ENCODE measurements at regions not wholly inside any gene's neighbourhood (a gene's known extent, or its start where the extent isn't known, plus 50 kb on each side); places are given as distances from the start of the nearest gene placed in this dataset.

DNA sequence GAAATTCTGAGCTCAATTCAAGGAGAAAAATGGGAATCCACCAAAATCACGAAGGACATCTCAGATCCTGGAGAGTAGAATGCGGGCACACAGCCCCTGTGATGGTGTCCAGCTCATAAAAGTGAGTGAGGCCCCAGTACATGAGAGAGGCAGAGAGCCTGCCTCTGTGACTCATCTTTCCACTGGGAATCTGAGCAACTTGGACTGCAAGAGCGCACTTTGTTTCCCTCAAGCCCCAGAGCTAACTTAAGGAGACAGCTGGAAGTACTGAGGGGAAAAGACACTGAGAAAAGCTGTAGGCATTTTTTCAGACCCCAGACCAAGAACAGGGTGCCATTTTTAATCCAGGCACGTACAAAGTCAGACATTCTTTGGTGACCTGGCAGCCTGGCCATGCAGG, 273.7 kb downstream of the C11orf87 start:
- no peaks in the 10 kb centered on the region for H3K36me3 Mint-ChIP-seq (ENCODE audit: low read depth, unreplicated experiment)
- H3K79me2 ChIP-seq (ENCODE audit: insufficient read depth, low read length): no peaks in the 10 kb centered on the region
- H3K4me3 Mint-ChIP-seq (ENCODE audit: unreplicated experiment): no peak overlapping the region
- peak overlapping the region; percentile 70 for H3K27ac Mint-ChIP-seq (ENCODE audit: unreplicated experiment)
- H3K9me3 Mint-ChIP-seq (ENCODE audit: unreplicated experiment): peaks cover 19% of the 10 kb centered on the region
- no peaks in the 10 kb centered on the region for H3K27me3 Mint-ChIP-seq (ENCODE audit: low read depth, unreplicated experiment)
- no peak overlapping the region for H3K4me3 ChIP-seq (ENCODE audit: insufficient read depth, low read depth, low read length)
- H3K9me3 ChIP-seq (ENCODE audit: insufficient read depth, low read depth, low read length): peaks cover 10% of the 10 kb centered on the region
- H3K9ac ChIP-seq (ENCODE audit: low read length): no peak overlapping the region
- H3K36me3 ChIP-seq (ENCODE audit: insufficient read depth, low read length): no peaks in the 10 kb centered on the region
- H3K4me1 Mint-ChIP-seq (ENCODE audit: low read depth, unreplicated experiment): peaks cover 3% of the 10 kb centered on the region
- H3K27ac ChIP-seq (ENCODE audit: low read depth, low read length): no peak overlapping the region
- no peaks in the 10 kb centered on the region for H3K4me1 ChIP-seq (ENCODE audit: insufficient read depth, low read length)
- no peak for TF ChIP-seq EZH2 (IDR thresholded peaks at IDR 0.05; ENCODE audit: insufficient read depth, low read length)
- no peak for TF ChIP-seq CTCF (IDR thresholded peaks at IDR 0.05; ENCODE audit: insufficient read depth, low read depth, low read length)
- H2AFZ ChIP-seq (ENCODE audit: low read depth, low read length): no peak overlapping the region
- H3K4me2 ChIP-seq (ENCODE audit: low read length): no peak overlapping the region
- DNase-seq (ENCODE audit: low read depth) (peak; percentile 20), FAIRE-seq (no peak)
- H4K20me1 ChIP-seq (ENCODE audit: insufficient read depth, low read length): no peaks in the 10 kb centered on the region
- no peaks in the 10 kb centered on the region for H3K27me3 ChIP-seq (ENCODE audit: insufficient read depth, low read length)

GRCh38 chr11:109696191-109696897, 274.4 kb downstream of the C11orf87 start:
- Histone ChIP-seq H3K27ac (ENCODE audit: low read depth, low read length) (no peak overlapping the region), H3K79me2 (ENCODE audit: insufficient read depth, low read length) (no peaks in the 10 kb centered on the region), H3K27me3 (ENCODE audit: insufficient read depth, low read length) (no peaks in the 10 kb centered on the region), H4K20me1 (ENCODE audit: insufficient read depth, low read length) (no peaks in the 10 kb centered on the region), H3K36me3 (ENCODE audit: insufficient read depth, low read length) (no peaks in the 10 kb centered on the region), H3K4me2 (ENCODE audit: low read length) (no peak overlapping the region), H3K9ac (ENCODE audit: low read length) (no peak overlapping the region), H3K4me3 (ENCODE audit: insufficient read depth, low read depth, low read length) (no peak overlapping the region), H3K4me1 (ENCODE audit: insufficient read depth, low read length) (no peaks in the 10 kb centered on the region), H2AFZ (ENCODE audit: low read depth, low read length) (peak overlapping the region; percentile 37), H3K9me3 (ENCODE audit: insufficient read depth, low read depth, low read length) (peaks cover 10% of the 10 kb centered on the region)
- Mint-ChIP-seq H3K36me3 (ENCODE audit: low read depth, unreplicated experiment) (no peaks in the 10 kb centered on the region), H3K4me3 (ENCODE audit: unreplicated experiment) (no peak overlapping the region), H3K4me1 (ENCODE audit: low read depth, unreplicated experiment) (peaks cover 3% of the 10 kb centered on the region), H3K27ac (ENCODE audit: unreplicated experiment) (no peak overlapping the region), H3K9me3 (ENCODE audit: unreplicated experiment) (peaks cover 19% of the 10 kb centered on the region), H3K27me3 (ENCODE audit: low read depth, unreplicated experiment) (no peaks in the 10 kb centered on the region)
- TF ChIP-seq CTCF (IDR thresholded peaks at IDR 0.05; ENCODE audit: insufficient read depth, low read depth, low read length) (no peak), EZH2 (IDR thresholded peaks at IDR 0.05; ENCODE audit: insufficient read depth, low read length) (no peak)
- no peak for FAIRE-seq
- peak; percentile 34 for DNase-seq (ENCODE audit: low read depth)

GRCh38 chr11:109697140-109697843, 275.3 kb downstream of the C11orf87 start:
- peaks cover 20% of the 10 kb centered on the region for H3K9me3 Mint-ChIP-seq (ENCODE audit: unreplicated experiment)
- H4K20me1 ChIP-seq (ENCODE audit: insufficient read depth, low read length): no peaks in the 10 kb centered on the region
- H3K36me3 Mint-ChIP-seq (ENCODE audit: low read depth, unreplicated experiment): no peaks in the 10 kb centered on the region
- no peak overlapping the region for H3K27ac ChIP-seq (ENCODE audit: low read depth, low read length)
- no peaks in the 10 kb centered on the region for H3K4me1 ChIP-seq (ENCODE audit: insufficient read depth, low read length)
- peaks cover 10% of the 10 kb centered on the region for H3K9me3 ChIP-seq (ENCODE audit: insufficient read depth, low read depth, low read length)
- no peaks in the 10 kb centered on the region for H3K27me3 Mint-ChIP-seq (ENCODE audit: low read depth, unreplicated experiment)
- H3K4me3 Mint-ChIP-seq (ENCODE audit: unreplicated experiment): no peak overlapping the region
- no peak overlapping the region for H2AFZ ChIP-seq (ENCODE audit: low read depth, low read length)
- no peaks in the 10 kb centered on the region for H3K27me3 ChIP-seq (ENCODE audit: insufficient read depth, low read length)
- no peak overlapping the region for H3K4me2 ChIP-seq (ENCODE audit: low read length)
- no peak overlapping the region for H3K4me3 ChIP-seq (ENCODE audit: insufficient read depth, low read depth, low read length)
- no peaks in the 10 kb centered on the region for H3K36me3 ChIP-seq (ENCODE audit: insufficient read depth, low read length)
- TF ChIP-seq CTCF (IDR thresholded peaks at IDR 0.05; ENCODE audit: insufficient read depth, low read depth, low read length): peak; percentile 67
- no peak for TF ChIP-seq EZH2 (IDR thresholded peaks at IDR 0.05; ENCODE audit: insufficient read depth, low read length)
- no peak overlapping the region for H3K27ac Mint-ChIP-seq (ENCODE audit: unreplicated experiment)
- H3K79me2 ChIP-seq (ENCODE audit: insufficient read depth, low read length): no peaks in the 10 kb centered on the region
- DNase-seq (ENCODE audit: low read depth): peak; percentile 32
- FAIRE-seq: no peak
- H3K9ac ChIP-seq (ENCODE audit: low read length): no peak overlapping the region
- H3K4me1 Mint-ChIP-seq (ENCODE audit: low read depth, unreplicated experiment): peaks cover 3% of the 10 kb centered on the region
